ENCODE measurements at regions not wholly inside any gene's neighbourhood (a gene's known extent, or its start where the extent isn't known, plus 50 kb on each side); places are given as distances from the start of the nearest gene placed in this dataset.

DNA sequence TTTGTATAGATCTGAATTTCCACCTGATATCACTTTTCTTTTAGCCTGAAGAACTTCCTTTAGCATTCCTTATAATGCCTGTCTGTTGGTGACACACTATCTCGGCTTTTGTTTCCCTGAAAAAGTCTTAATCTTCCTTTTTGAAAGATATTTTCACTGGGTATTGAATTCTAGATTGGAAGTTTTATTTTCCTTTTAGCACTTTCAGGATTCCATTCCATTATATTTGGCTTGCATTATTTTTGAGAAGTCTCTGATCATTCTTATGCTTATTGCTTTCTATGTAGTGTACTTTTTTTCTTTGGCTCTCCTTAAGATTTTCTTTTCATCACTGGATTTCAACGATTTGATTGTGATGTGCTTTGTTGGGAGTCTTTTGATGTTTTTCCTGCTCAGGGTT, 510.7 kb downstream of the RWDD3 start:
- TF ChIP-seq EZH2 (IDR thresholded peaks at IDR 0.05; ENCODE audit: insufficient read depth, poor library complexity, severe bottlenecking) (no peak), EZH2phosphoT487 (IDR thresholded peaks at IDR 0.05; ENCODE audit: insufficient read depth, low read depth) (no peak)
